SK-N-SH (cell line): ENCODE measurements at regions not wholly inside any gene's neighbourhood (a gene's known extent, or its start where the extent isn't known, plus 50 kb on each side); places are given as distances from the start of the nearest gene placed in this dataset.

Experiments used
- CTCF ChIA-PET: fragments of 300-600, 350-600 bp; formaldehyde crosslinking; extraction: SDS; loops from one replicate; lab custom pipeline; 2021; lab: Yijun Ruan, JAX
- POLR2A ChIA-PET: fragments of 350-600 bp; sonication (Branson Sonifier 250); formaldehyde crosslinking; extraction: SDS; loops from one replicate; lab custom pipeline; 2020; ENCODE audit warnings: antibody characterized with exemption, inconsistent platforms; lab: Yijun Ruan, JAX
- DNase-seq: peaks from one replicate; pipeline ENCODE4 v3.0.0; 2012
- H2AFZ ChIP-seq: fragments of 200-600 bp; sonication (generic); 2 replicates; pipeline ENCODE4 v1.8.1; 2016; ENCODE audit warnings: antibody characterized with exemption, mild to moderate bottlenecking, low read depth
- H3F3A ChIP-seq: fragments of 200-600 bp; sonication (generic); replicated peaks from 2 replicates; pipeline ENCODE3; 2016; ENCODE audit warnings: antibody characterized with exemption, mild to moderate bottlenecking; ENCODE audit not compliant: insufficient read depth
- H3K27ac ChIP-seq, 2 experiments: fragments of 200-500 bp in 1 of 2; fragments of 200-600 bp in 1 of 2; sonication (Bioruptor generic) in 1 of 2; sonication (generic), shearing (Covaris generic) in 1 of 2; 2 replicates each; pipeline versions ENCODE4 v1.5.1 to v1.6.1; 2014 to 2016; ENCODE audit warnings: low read depth in 2 of 2, inconsistent platforms in 1 of 2, low read length in 1 of 2, mild to moderate bottlenecking in 1 of 2, mixed read lengths in 1 of 2
- H3K27me3 ChIP-seq: fragments of 200-600 bp; sonication (generic), shearing (Covaris generic); 2 replicates; pipeline ENCODE4 v1.6.1; 2016; ENCODE audit warnings: mixed run types; ENCODE audit not compliant: insufficient read depth
- H3K36me3 ChIP-seq, 2 experiments: fragments of 200-500 bp in 1 of 2; fragments of 200-600 bp in 1 of 2; sonication (Bioruptor generic) in 1 of 2; sonication (generic) in 1 of 2; replicated peaks in 1 of 2; 2 replicates each; pipeline versions ENCODE3 to v1.5.1; 2014 to 2016; ENCODE audit warnings: low read length in 1 of 2, mild to moderate bottlenecking in 1 of 2; ENCODE audit not compliant: insufficient read depth in 2 of 2, control insufficient read depth in 1 of 2
- H3K4me1 ChIP-seq, 2 experiments: fragments of 200-500 bp in 1 of 2; fragments of 200-600 bp in 1 of 2; sonication (Bioruptor generic) in 1 of 2; sonication (generic), shearing (Covaris generic) in 1 of 2; 2 replicates each; pipeline versions ENCODE4 v1.5.1 to v1.6.1; 2014 to 2016; ENCODE audit warnings: low read depth in 1 of 2, low read length in 1 of 2, mixed run types in 1 of 2; ENCODE audit not compliant: insufficient read depth in 2 of 2, control insufficient read depth in 1 of 2
- H3K4me2 ChIP-seq: fragments of 200-600 bp; sonication (generic), shearing (Covaris generic); 2 replicates; pipeline ENCODE4 v1.6.1; 2017; ENCODE audit warnings: mixed run types
- H3K4me3 ChIP-seq, 2 experiments: fragments of 200-500 bp in 1 of 2; fragments of 200-600 bp in 1 of 2; sonication (Bioruptor generic) in 1 of 2; sonication (generic), shearing (Covaris generic) in 1 of 2; 2 replicates each; pipeline versions ENCODE4 v1.5.1 to v1.8.1; 2014 to 2016; ENCODE audit warnings: low read depth in 2 of 2, inconsistent platforms in 1 of 2, low read length in 1 of 2, mild to moderate bottlenecking in 1 of 2, mixed read lengths in 1 of 2, moderate library complexity in 1 of 2
- H3K79me2 ChIP-seq: fragments of 200-600 bp; sonication (generic); 2 replicates; pipeline ENCODE4 v1.8.1; 2017; ENCODE audit warnings: mild to moderate bottlenecking; ENCODE audit not compliant: insufficient read depth
- H3K9ac ChIP-seq: fragments of 200-600 bp; sonication (generic); 2 replicates; pipeline ENCODE4 v1.6.1; 2017; ENCODE audit warnings: mixed run types
- H3K9me2 ChIP-seq: fragments of 200-600 bp; sonication (generic); 2 replicates; pipeline ENCODE4 v1.6.1; 2017; ENCODE audit warnings: mixed run types
- H3K9me3 ChIP-seq: fragments of 200-600 bp; sonication (generic); 2 replicates; pipeline ENCODE4 v1.6.1; 2017; ENCODE audit warnings: mixed run types, mild to moderate bottlenecking, moderate library complexity
- H4K20me1 ChIP-seq: fragments of 200-600 bp; sonication (generic); 2 replicates; pipeline ENCODE4 v1.6.1; 2017; ENCODE audit warnings: mild to moderate bottlenecking, mixed run types; ENCODE audit not compliant: insufficient read depth
- CTCF ChIP-seq: fragments of 200-600 bp; sonication (generic); IDR thresholded peaks from 2 replicates; pipeline ENCODE4 v1.6.1; 2017; ENCODE audit warnings: antibody characterized with exemption, mild to moderate bottlenecking, moderate library complexity
- EZH2phosphoT487 ChIP-seq: fragments of 200-600 bp; sonication (generic); IDR thresholded peaks from 2 replicates; pipeline ENCODE4 v1.6.1; 2017; ENCODE audit warnings: low read depth, mixed run types, mild to moderate bottlenecking, antibody characterized with exemption, moderate library complexity, borderline replicate concordance
- FOXJ3 ChIP-seq: sonication (generic); formaldehyde crosslinking; IDR thresholded peaks from 2 replicates; pipeline ENCODE4 v1.5.1; 2020; ENCODE audit warnings: mild to moderate bottlenecking, missing genetic modification reagents
- IRF3 ChIP-seq: fragments of 150-350 bp; IDR thresholded peaks from 2 replicates; pipeline ENCODE4 v1.6.1; 2016; ENCODE audit warnings: mild to moderate bottlenecking, low read depth, low read length
- POLR2AphosphoS5 ChIP-seq: IDR thresholded peaks from 2 replicates; pipeline ENCODE4 v1.6.1; 2012; ENCODE audit warnings: low read depth, low read length
- RCOR1 ChIP-seq: fragments of 150-350 bp; IDR thresholded peaks from 2 replicates; pipeline ENCODE4 v1.6.1; 2017; ENCODE audit warnings: antibody characterized with exemption, low read length
- RFX5 ChIP-seq: IDR thresholded peaks from 2 replicates; pipeline ENCODE4 v1.6.1; 2012; ENCODE audit warnings: mild to moderate bottlenecking, improper control_type of control experiment, low read length
- SIN3A ChIP-seq: IDR thresholded peaks from 2 replicates; pipeline ENCODE4 v1.6.1; 2012; ENCODE audit warnings: low read depth, mild to moderate bottlenecking, low read length, moderate library complexity, borderline replicate concordance
- TAF1 ChIP-seq: IDR thresholded peaks from 2 replicates; pipeline ENCODE4 v1.6.1; 2012; ENCODE audit warnings: low read depth, mild to moderate bottlenecking, low read length, moderate library complexity, borderline replicate concordance
- TCF12 ChIP-seq: IDR thresholded peaks from 2 replicates; pipeline ENCODE4 v1.4.0; 2012
- USF1 ChIP-seq: IDR thresholded peaks from 2 replicates; pipeline ENCODE4 v1.4.0; 2012; ENCODE audit warnings: low read depth, borderline replicate concordance
- USF2 ChIP-seq: fragments of 150-350 bp; IDR thresholded peaks from 2 replicates; pipeline ENCODE4 v1.6.1; 2017; ENCODE audit warnings: antibody characterized with exemption, low read length, low read depth, borderline replicate concordance
- ZBTB33 ChIP-seq: IDR thresholded peaks from 2 replicates; pipeline ENCODE4 v1.4.0; 2012; ENCODE audit warnings: low read depth, borderline replicate concordance
- WGBS: methylation state at CpG from one replicate; pipeline ENCODE4 v1.1.6; 2017; ENCODE audit warnings: low lambda C conversion rate; 5-methylcytosine and 5-hydroxymethylcytosine counted together

- H3K27me3 ChIP-seq, result peaks cover 5% of the 10 kb centered on the region; the same call in 1 of the 2 replicates
- no peak overlapping the region for H3K4me3 ChIP-seq
- 66% methylated on average over 5 of the region's 5 CpGs for WGBS
- no peak overlapping the region for H3K4me2 ChIP-seq
- H3K9me3 ChIP-seq, result no peaks in the 10 kb centered on the region
- no peaks in the 10 kb centered on the region for H3K9me2 ChIP-seq
- ChIA-PET POLR2A (no interaction called here), CTCF (interaction anchor here (0.6 to 10.5 kb wide), 7 partner anchors 21 to 93 kb away, joined by 3 to 152 read pairs (median 4); partner anchors contain the start of gene TAGAP)
- H2AFZ ChIP-seq, result no peak overlapping the region
- DNase-seq, result no peak
- TF ChIP-seq IRF3 (no peak), TCF12 (no peak), RCOR1 (no peak)
- no peaks in the 10 kb centered on the region for H3K79me2 ChIP-seq
- H3F3A ChIP-seq, result no peaks in the 10 kb centered on the region
- H3K36me3 ChIP-seq, result no peaks in the 10 kb centered on the region
- no peak overlapping the region for H3K9ac ChIP-seq
- H3K27ac ChIP-seq, result no peak overlapping the region
- H4K20me1 ChIP-seq, result no peaks in the 10 kb centered on the region
- peaks cover 0 to 4% of the 10 kb centered on the region in 2 experiments; a peak in 1 of 4 replicates for H3K4me1 ChIP-seq
Measured at GRCh38 chr6:159102373-159103160, 57.8 kb upstream of the TAGAP start.

- POLR2A ChIA-PET, result no interaction called here
- no peak for TF ChIP-seq FOXJ3
- no peak for TF ChIP-seq IRF3
- TF ChIP-seq TCF12, result no peak
- no peak for TF ChIP-seq CTCF
- TF ChIP-seq RFX5, result no peak
- TF ChIP-seq USF2, result no peak
- no peak for TF ChIP-seq TAF1
- TF ChIP-seq POLR2AphosphoS5, result no peak
- TF ChIP-seq RCOR1, result no peak
- no peak for TF ChIP-seq ZBTB33
- TF ChIP-seq USF1, result no peak
- TF ChIP-seq EZH2phosphoT487, result no peak
- TF ChIP-seq SIN3A, result no peak
Measured at GRCh38 chr6:159101656-159102055, 56.9 kb upstream of the TAGAP start.

More at GRCh38 chr6:159101656-159102055, 56.9 kb upstream of the TAGAP start:
- Histone ChIP-seq H2AFZ (no peak overlapping the region), H3F3A (no peaks in the 10 kb centered on the region), H3K27ac (no peak overlapping the region), H3K9me2 (no peaks in the 10 kb centered on the region), H3K79me2 (no peaks in the 10 kb centered on the region), H3K4me2 (no peak overlapping the region), H3K36me3 (no peaks in the 10 kb centered on the region), H3K9me3 (no peaks in the 10 kb centered on the region), H3K27me3 (peaks cover 5% of the 10 kb centered on the region; the same call in 1 of the 2 replicates), H3K4me1 (peaks cover 0 to 4% of the 10 kb centered on the region in 2 experiments; a peak in 1 of 4 replicates), H3K4me3 (no peak overlapping the region), H4K20me1 (no peaks in the 10 kb centered on the region), H3K9ac (no peak overlapping the region)
- no peak for DNase-seq
- CTCF ChIA-PET, result interaction anchor here (0.8 to 10.5 kb wide), 2 partner anchors 33 to 61 kb away, joined by 3 to 152 read pairs; partner anchors contain the start of gene TAGAP
- WGBS, result 67% methylated on average over 11 of the region's 11 CpGs
